GM23338 (cell line): ENCODE measurements at regions not wholly inside any gene's neighbourhood (a gene's known extent, or its start where the extent isn't known, plus 50 kb on each side); places are given as distances from the start of the nearest gene placed in this dataset.
A peak's percentile ranks its signal among the peaks of the same experiment; 100 is the strongest.

ENCODE experiments used
- ATAC-seq: fragments of 200-7000 bp; cut with Tn5 transposase; 3 replicates; pipeline ENCODE4 v1.9.1; 2020
- DNase-seq: peaks from one replicate; pipeline ENCODE4 v3.0.0-alpha.2; 2015; ENCODE audit warnings: low spot score
- H2AFZ ChIP-seq: fragments of 200-600 bp; sonication (generic); 2 replicates; pipeline ENCODE4 v1.8.0; 2016; ENCODE audit warnings: antibody characterized with exemption, mild to moderate bottlenecking, moderate library complexity
- H3F3A ChIP-seq: fragments of 200-600 bp; sonication (generic); replicated peaks from 2 replicates; pipeline ENCODE4 v1.8.0; 2017; ENCODE audit warnings: antibody characterized with exemption, mixed run types, low read depth
- H3K27ac ChIP-seq: fragments of 200-600 bp; sonication (generic); 2 replicates; pipeline ENCODE4 v1.6.1; 2016; ENCODE audit warnings: low read depth
- H3K27me3 ChIP-seq: fragments of 200-600 bp; sonication (generic); 2 replicates; pipeline ENCODE4 v1.8.0; 2016; ENCODE audit warnings: mild to moderate bottlenecking, mixed run types, moderate library complexity; ENCODE audit not compliant: insufficient read depth
- H3K36me3 ChIP-seq: fragments of 200-600 bp; sonication (generic); 2 replicates; pipeline ENCODE4 v1.8.0; 2016; ENCODE audit warnings: mild to moderate bottlenecking; ENCODE audit not compliant: insufficient read depth
- H3K4me1 ChIP-seq: fragments of 200-600 bp; sonication (generic); 2 replicates; pipeline ENCODE4 v1.8.0; 2016; ENCODE audit warnings: mild to moderate bottlenecking, moderate library complexity; ENCODE audit not compliant: insufficient read depth
- H3K4me2 ChIP-seq: fragments of 200-600 bp; sonication (generic); 2 replicates; pipeline ENCODE4 v1.7.1; 2017; ENCODE audit warnings: mixed run types
- H3K4me3 ChIP-seq: fragments of 200-600 bp; sonication (generic); 2 replicates; pipeline ENCODE4 v1.6.1; 2016; ENCODE audit warnings: mixed run types
- H3K79me2 ChIP-seq: fragments of 200-600 bp; sonication (generic); replicated peaks from 2 replicates; pipeline ENCODE4 v1.8.0; 2017; ENCODE audit warnings: mild to moderate bottlenecking; ENCODE audit not compliant: insufficient read depth
- H3K9me2 ChIP-seq: fragments of 200-600 bp; sonication (generic); 2 replicates; pipeline ENCODE4 v1.8.0; 2017; ENCODE audit not compliant: insufficient read depth
- H4K20me1 ChIP-seq: fragments of 200-600 bp; sonication (generic); replicated peaks from 2 replicates; pipeline ENCODE4 v1.8.0; 2017; ENCODE audit warnings: mild to moderate bottlenecking; ENCODE audit not compliant: insufficient read depth
- H3K27ac Mint-ChIP-seq: 2 replicates; pipeline ENCODE4 v1.8.0; 2020; ENCODE audit warnings: inconsistent platforms, mild to moderate bottlenecking, moderate library complexity, mixed read lengths
- H3K27me3 Mint-ChIP-seq: 3 replicates; pipeline ENCODE4 v1.8.0; 2022; ENCODE audit warnings: low read depth, mild to moderate bottlenecking, moderate library complexity, mixed read lengths, inconsistent platforms; ENCODE audit not compliant: insufficient read depth, poor library complexity
- H3K36me3 Mint-ChIP-seq: 3 replicates; pipeline ENCODE4 v1.8.0; 2021; ENCODE audit warnings: low read depth, mild to moderate bottlenecking, inconsistent platforms, moderate library complexity, mixed read lengths
- H3K4me1 Mint-ChIP-seq: 3 replicates; pipeline ENCODE4 v1.8.0; 2020; ENCODE audit warnings: mild to moderate bottlenecking, inconsistent platforms, mixed read lengths
- H3K4me3 Mint-ChIP-seq: 3 replicates; pipeline ENCODE4 v1.8.0; 2021; ENCODE audit warnings: moderate library complexity, mild to moderate bottlenecking, inconsistent platforms, mixed read lengths
- H3K9me3 Mint-ChIP-seq: 3 replicates; pipeline ENCODE4 v1.8.0; 2020; ENCODE audit warnings: moderate library complexity, mild to moderate bottlenecking, inconsistent platforms, mixed read lengths
- CREB1 ChIP-seq: fragments of 250-450 bp; sonication (Bioruptor Pico); IDR thresholded peaks from 2 replicates; pipeline ENCODE4 v1.5.0; 2020; ENCODE audit warnings: low read depth, mild to moderate bottlenecking, moderate library complexity
- ETS1 ChIP-seq: IDR thresholded peaks from 2 replicates; pipeline ENCODE4 v1.6.1; 2016; ENCODE audit warnings: antibody characterized with exemption
- JUNB ChIP-seq: IDR thresholded peaks from one replicate; pipeline ENCODE4 v1.6.1; 2016; ENCODE audit warnings: antibody characterized with exemption; ENCODE audit not compliant: unreplicated experiment
- NANOG ChIP-seq: IDR thresholded peaks from 2 replicates; pipeline ENCODE4 v1.6.1; 2016; ENCODE audit warnings: antibody characterized with exemption, borderline replicate concordance
- POLR2AphosphoS5 ChIP-seq: IDR thresholded peaks from 2 replicates; pipeline ENCODE4 v1.6.1; 2016; ENCODE audit warnings: antibody characterized with exemption, low read depth
- REST ChIP-seq: IDR thresholded peaks from one replicate; pipeline ENCODE4 v1.6.1; 2018; ENCODE audit warnings: antibody characterized with exemption; ENCODE audit not compliant: unreplicated experiment
- STAT1 ChIP-seq: IDR thresholded peaks from one replicate; pipeline ENCODE4 v1.6.1; 2016; ENCODE audit warnings: antibody characterized with exemption; ENCODE audit not compliant: unreplicated experiment
- ZNF114 ChIP-seq: fragments of 250-450 bp; sonication (Bioruptor Pico); IDR thresholded peaks from 2 replicates; pipeline ENCODE4 v1.5.0; 2020; ENCODE audit warnings: mild to moderate bottlenecking, moderate library complexity
- ZNF462 ChIP-seq: fragments of 250-450 bp; sonication (Bioruptor Pico); IDR thresholded peaks from 2 replicates; pipeline ENCODE4 v1.5.0; 2020; ENCODE audit warnings: mild to moderate bottlenecking, moderate library complexity

GRCh38 chr6:90778417-90779203, 191.7 kb upstream of the MAP3K7 start (continued):
- TF ChIP-seq REST, result no peak
- TF ChIP-seq POLR2AphosphoS5, result no peak

GRCh38 chr6:90770778-90771177, 183.9 kb upstream of the MAP3K7 start:
- ATAC-seq, result no peak
- DNase-seq, result no peak
- Mint-ChIP-seq H3K4me3 (no peak overlapping the region), H3K4me1 (peaks cover 12% of the 10 kb centered on the region; the same call in 2 of the 3 replicates), H3K36me3 (no peaks in the 10 kb centered on the region), H3K9me3 (no peaks in the 10 kb centered on the region), H3K27ac (no peak overlapping the region), H3K27me3 (no peaks in the 10 kb centered on the region)
- Histone ChIP-seq H4K20me1 (no peaks in the 10 kb centered on the region), H3K36me3 (no peaks in the 10 kb centered on the region), H3K79me2 (no peaks in the 10 kb centered on the region), H3K4me2 (no peak overlapping the region), H3K9me2 (no peaks in the 10 kb centered on the region; the same call in 1 of the 2 replicates), H3K4me3 (no peak overlapping the region), H3K4me1 (no peaks in the 10 kb centered on the region; the same call in 1 of the 2 replicates), H3F3A (no peaks in the 10 kb centered on the region), H3K27me3 (no peaks in the 10 kb centered on the region), H3K27ac (no peak overlapping the region), H2AFZ (peak overlapping the region; percentile 56; the same call in 1 of the 2 replicates)
- TF ChIP-seq ZNF462 (no peak), ETS1 (no peak), ZNF114 (no peak), POLR2AphosphoS5 (no peak), NANOG (no peak), STAT1 (no peak), JUNB (no peak), CREB1 (no peak), REST (no peak)
